ENCODE measurements at regions not wholly inside any gene's neighbourhood (a gene's known extent, or its start where the extent isn't known, plus 50 kb on each side); places are given as distances from the start of the nearest gene placed in this dataset.

- Histone ChIP-seq H3K27me3 (ENCODE audit: control insufficient read depth in 1 of 2, insufficient read depth in 2 of 2, low read length in 2 of 2) (no peaks in the 10 kb centered on the region), H3K4me2 (ENCODE audit: low read depth, low read length) (no peak overlapping the region), H3K4me1 (ENCODE audit: insufficient read depth, low read length) (no peaks in the 10 kb centered on the region), H2AFZ (ENCODE audit: low read length) (no peak overlapping the region), H4K20me1 (ENCODE audit: insufficient read depth, low read length) (no peaks in the 10 kb centered on the region), H3K9me3 (ENCODE audit: low read length) (no peaks in the 10 kb centered on the region), H3K27ac (ENCODE audit: extremely low read length, insufficient read depth, low read length) (no peak overlapping the region), H3K79me2 (ENCODE audit: insufficient read depth, low read length) (no peaks in the 10 kb centered on the region), H3K9ac (ENCODE audit: insufficient read depth, low read depth, low read length) (no peak overlapping the region), H3K4me3 (replicated peaks in 1 of 3; ENCODE audit: insufficient read depth in 1 of 3, low read depth in 2 of 3, low read length in 3 of 3) (no peak overlapping the region), H3K36me3 (replicated peaks in 1 of 2; ENCODE audit: control insufficient read depth in 1 of 2, insufficient read depth in 2 of 2, low read length in 2 of 2) (no peaks in the 10 kb centered on the region)
- ChIA-PET CTCF (ENCODE audit: low intra/inter-chr PET ratio, low total read pairs) (no interaction called here), POLR2A (no interaction called here)
- intact Hi-C loops (cut with micrococcal nuclease; ENCODE audit: unreplicated experiment): no loop called here
- DNase-seq (ENCODE audit: low spot score) (no peak), ATAC-seq (no peak), FAIRE-seq (no peak)
- in situ Hi-C loops (cut with HindIII; ENCODE audit: extremely low pct_ligation_motif_present, low pct_unique_long_range_greater_than_20kb): no loop called here
- TF ChIP-seq ZNF644 (CRISPR knock-in tag; IDR thresholded peaks at IDR 0.05; ENCODE audit: low read depth): no peak
- TF ChIP-seq ZFP36 (IDR thresholded peaks at IDR 0.05; ENCODE audit: borderline replicate concordance, low read depth, low read length, partially characterized antibody): no peak
- no peak for TF ChIP-seq ZNF282 (IDR thresholded peaks at IDR 0.05; ENCODE audit: partially characterized antibody)
- TF ChIP-seq ZNF24 (IDR thresholded peaks at IDR 0.05): no peak
- TF ChIP-seq KLF9 (CRISPR knock-in tag; IDR thresholded peaks at IDR 0.05; ENCODE audit: low read depth): no peak
- no peak for TF ChIP-seq POLR2AphosphoS2 (IDR thresholded peaks at IDR 0.05; ENCODE audit: low read depth, low read length)
- no peak for TF ChIP-seq ZBTB21 (CRISPR knock-in tag; IDR thresholded peaks at IDR 0.05)
- TF ChIP-seq DMAP1 (CRISPR knock-in tag; IDR thresholded peaks at IDR 0.05): no peak
- TF ChIP-seq, protein P1, sequence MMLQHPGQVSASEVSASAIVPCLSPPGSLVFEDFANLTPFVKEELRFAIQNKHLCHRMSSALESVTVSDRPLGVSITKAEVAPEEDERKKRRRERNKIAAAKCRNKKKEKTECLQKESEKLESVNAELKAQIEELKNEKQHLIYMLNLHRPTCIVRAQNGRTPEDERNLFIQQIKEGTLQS (CRISPR knock-in tag; IDR thresholded peaks at IDR 0.05): no peak
- no peak for TF ChIP-seq MAZ (IDR thresholded peaks at IDR 0.05; ENCODE audit: borderline replicate concordance, low read depth, low read length)
- TF ChIP-seq MAZ (CRISPR knock-in tag; IDR thresholded peaks at IDR 0.05; ENCODE audit: low read depth): no peak
- BruUV-seq (replicated peaks): no TSS peak
- WGBS (ENCODE audit: low lambda C conversion rate): 0% methylated on average over 1 of the region's 1 CpG
These were observed 143.4 kb upstream of the HMGN3 start for GRCh38 chr6:79377888-79378348.

GRCh38 chr6:79377047-79377446 lies 142.6 kb upstream of the HMGN3 start:
- ChIA-PET CTCF (ENCODE audit: low intra/inter-chr PET ratio, low total read pairs) (no interaction called here), POLR2A (no interaction called here)
- H3K4me3 ChIP-seq (replicated peaks in 1 of 3; ENCODE audit: insufficient read depth in 1 of 3, low read depth in 2 of 3, low read length in 3 of 3): no peak overlapping the region
- DNase-seq (ENCODE audit: low spot score): no peak
- H3K36me3 ChIP-seq (replicated peaks in 1 of 2; ENCODE audit: control insufficient read depth in 1 of 2, insufficient read depth in 2 of 2, low read length in 2 of 2): no peaks in the 10 kb centered on the region
- H3K4me1 ChIP-seq (ENCODE audit: insufficient read depth, low read length): no peaks in the 10 kb centered on the region
- no peak for FAIRE-seq
- no peaks in the 10 kb centered on the region for H3K27me3 ChIP-seq (ENCODE audit: control insufficient read depth in 1 of 2, insufficient read depth in 2 of 2, low read length in 2 of 2)
- H4K20me1 ChIP-seq (ENCODE audit: insufficient read depth, low read length): no peaks in the 10 kb centered on the region
- no peak overlapping the region for H3K9ac ChIP-seq (ENCODE audit: insufficient read depth, low read depth, low read length)
- WGBS (ENCODE audit: low lambda C conversion rate): 6% methylated on average over 1 of the region's 1 CpG
- H3K79me2 ChIP-seq (ENCODE audit: insufficient read depth, low read length): no peaks in the 10 kb centered on the region
- no TSS peak for BruUV-seq (replicated peaks)
- H2AFZ ChIP-seq (ENCODE audit: low read length): no peak overlapping the region
- H3K27ac ChIP-seq (ENCODE audit: extremely low read length, insufficient read depth, low read length): no peak overlapping the region
- in situ Hi-C loops (cut with HindIII; ENCODE audit: extremely low pct_ligation_motif_present, low pct_unique_long_range_greater_than_20kb): no loop called here
- H3K4me2 ChIP-seq (ENCODE audit: low read depth, low read length): no peak overlapping the region
- no peak for ATAC-seq
- intact Hi-C loops (cut with micrococcal nuclease; ENCODE audit: unreplicated experiment): no loop called here
- no peaks in the 10 kb centered on the region for H3K9me3 ChIP-seq (ENCODE audit: low read length)
- TF ChIP-seq, protein P2, sequence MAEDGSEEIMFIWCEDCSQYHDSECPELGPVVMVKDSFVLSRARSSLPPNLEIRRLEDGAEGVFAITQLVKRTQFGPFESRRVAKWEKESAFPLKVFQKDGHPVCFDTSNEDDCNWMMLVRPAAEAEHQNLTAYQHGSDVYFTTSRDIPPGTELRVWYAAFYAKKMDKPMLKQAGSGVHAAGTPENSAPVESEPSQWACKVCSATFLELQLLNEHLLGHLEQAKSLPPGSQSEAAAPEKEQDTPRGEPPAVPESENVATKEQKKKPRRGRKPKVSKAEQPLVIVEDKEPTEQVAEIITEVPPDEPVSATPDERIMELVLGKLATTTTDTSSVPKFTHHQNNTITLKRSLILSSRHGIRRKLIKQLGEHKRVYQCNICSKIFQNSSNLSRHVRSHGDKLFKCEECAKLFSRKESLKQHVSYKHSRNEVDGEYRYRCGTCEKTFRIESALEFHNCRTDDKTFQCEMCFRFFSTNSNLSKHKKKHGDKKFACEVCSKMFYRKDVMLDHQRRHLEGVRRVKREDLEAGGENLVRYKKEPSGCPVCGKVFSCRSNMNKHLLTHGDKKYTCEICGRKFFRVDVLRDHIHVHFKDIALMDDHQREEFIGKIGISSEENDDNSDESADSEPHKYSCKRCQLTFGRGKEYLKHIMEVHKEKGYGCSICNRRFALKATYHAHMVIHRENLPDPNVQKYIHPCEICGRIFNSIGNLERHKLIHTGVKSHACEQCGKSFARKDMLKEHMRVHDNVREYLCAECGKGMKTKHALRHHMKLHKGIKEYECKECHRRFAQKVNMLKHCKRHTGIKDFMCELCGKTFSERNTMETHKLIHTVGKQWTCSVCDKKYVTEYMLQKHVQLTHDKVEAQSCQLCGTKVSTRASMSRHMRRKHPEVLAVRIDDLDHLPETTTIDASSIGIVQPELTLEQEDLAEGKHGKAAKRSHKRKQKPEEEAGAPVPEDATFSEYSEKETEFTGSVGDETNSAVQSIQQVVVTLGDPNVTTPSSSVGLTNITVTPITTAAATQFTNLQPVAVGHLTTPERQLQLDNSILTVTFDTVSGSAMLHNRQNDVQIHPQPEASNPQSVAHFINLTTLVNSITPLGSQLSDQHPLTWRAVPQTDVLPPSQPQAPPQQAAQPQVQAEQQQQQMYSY (CRISPR knock-in tag; IDR thresholded peaks at IDR 0.05): no peak
- TF ChIP-seq USF2 (IDR thresholded peaks at IDR 0.05; ENCODE audit: low read depth, low read length) (no peak), USF2 (CRISPR knock-in tag; IDR thresholded peaks at IDR 0.05; ENCODE audit: borderline replicate concordance) (no peak)

All from HepG2 (cell line).